IMR-90 (cell line): ENCODE measurements at regions not wholly inside any gene's neighbourhood (a gene's known extent, or its start where the extent isn't known, plus 50 kb on each side); places are given as distances from the start of the nearest gene placed in this dataset.

ENCODE experiments used
- ATAC-seq: fragments of 200-7000 bp; cut with Tn5 transposase; 2 replicates; pipeline ENCODE4 v1.9.1; 2020; ENCODE audit warnings: low read depth, mild to moderate bottlenecking, moderate library complexity
- BruUV-seq: library from RNA; stranded (reverse); fragments of 400-500 nt; replicated peaks from 2 replicates; lab custom pipeline; 2021; lab: Mats Ljungman, UMichigan
- CTCF ChIA-PET: fragments of 300-600 bp; formaldehyde crosslinking; extraction: SDS; loops from one replicate; lab custom pipeline; 2021; ENCODE audit warnings: antibody characterized with exemption; lab: Yijun Ruan, JAX
- POLR2A ChIA-PET: fragments of 300-600 bp; sonication (Branson Sonifier 250); formaldehyde crosslinking; loops from one replicate; lab custom pipeline; 2022; ENCODE audit warnings: antibody characterized with exemption; ENCODE audit not compliant: unreplicated experiment; lab: Charles Lee
- DNase-seq: peaks from one replicate; pipeline ENCODE4 v3.0.0; 2013
- H2AFZ ChIP-seq: replicated peaks from 2 replicates; pipeline ENCODE3; 2013; ENCODE audit warnings: low read length, mild to moderate bottlenecking; ENCODE audit not compliant: poor library complexity
- H2AK5ac ChIP-seq: 2 replicates; pipeline ENCODE4 v1.6.1; 2013; ENCODE audit warnings: low read depth, low read length, inconsistent platforms
- H2AK9ac ChIP-seq: replicated peaks from 2 replicates; pipeline ENCODE3; 2013; ENCODE audit warnings: mild to moderate bottlenecking, low read depth, low read length, moderate library complexity; ENCODE audit not compliant: poor library complexity
- H2BK120ac ChIP-seq: 2 replicates; pipeline ENCODE4 v1.6.1; 2013; ENCODE audit warnings: low read depth, low read length, inconsistent platforms
- H2BK15ac ChIP-seq: 3 replicates; pipeline ENCODE4 v1.6.1; 2013; ENCODE audit warnings: low read depth, low read length, inconsistent platforms
- H2BK20ac ChIP-seq: 2 replicates; pipeline ENCODE4 v1.6.1; 2013; ENCODE audit warnings: low read depth, mild to moderate bottlenecking, inconsistent platforms, low read length, moderate library complexity
- H2BK5ac ChIP-seq: 2 replicates; pipeline ENCODE4 v1.6.1; 2013; ENCODE audit warnings: mild to moderate bottlenecking, low read depth, low read length, inconsistent platforms; ENCODE audit not compliant: poor library complexity, severe bottlenecking
- H3K14ac ChIP-seq: replicated peaks from 2 replicates; pipeline ENCODE4 v1.6.1; 2013; ENCODE audit warnings: low read depth, low read length, inconsistent platforms
- H3K18ac ChIP-seq: 2 replicates; pipeline ENCODE4 v1.6.1; 2013; ENCODE audit warnings: low read depth, low read length, control low read depth
- H3K23ac ChIP-seq: 2 replicates; pipeline ENCODE4 v1.6.1; 2013; ENCODE audit warnings: low read depth, low read length, inconsistent platforms
- H3K27ac ChIP-seq: 2 replicates; pipeline ENCODE4 v1.5.1; 2013; ENCODE audit warnings: mild to moderate bottlenecking, control low read depth, low read length; ENCODE audit not compliant: insufficient read depth
- H3K27me3 ChIP-seq: 2 replicates; pipeline ENCODE4 v1.6.1; 2013; ENCODE audit warnings: low read length; ENCODE audit not compliant: control insufficient read depth, insufficient read depth
- H3K36me3 ChIP-seq: 2 replicates; pipeline ENCODE4 v1.6.1; 2013; ENCODE audit warnings: low read length, mixed read lengths; ENCODE audit not compliant: control insufficient read depth, insufficient read depth
- H3K4ac ChIP-seq: 2 replicates; pipeline ENCODE4 v1.6.1; 2013; ENCODE audit warnings: low read depth, low read length, inconsistent platforms
- H3K4me1 ChIP-seq: 2 replicates; pipeline ENCODE4 v1.6.1; 2013; ENCODE audit warnings: low read length, mixed read lengths; ENCODE audit not compliant: control insufficient read depth, insufficient read depth
- H3K4me2 ChIP-seq: 2 replicates; pipeline ENCODE4 v1.6.1; 2013; ENCODE audit warnings: low read depth, mild to moderate bottlenecking, control low read depth, low read length, moderate library complexity
- H3K4me3 ChIP-seq: 2 replicates; pipeline ENCODE4 v1.5.1; 2013; ENCODE audit warnings: low read depth, mild to moderate bottlenecking, control low read depth, low read length, moderate library complexity; ENCODE audit not compliant: insufficient read depth
- H3K56ac ChIP-seq: 2 replicates; pipeline ENCODE4 v1.6.1; 2013; ENCODE audit warnings: low read length, inconsistent platforms; ENCODE audit not compliant: insufficient read depth; ENCODE audit errors: extremely low read depth
- H3K79me1 ChIP-seq, 2 experiments: 2 replicates each; pipeline ENCODE4 v1.6.1; 2013; ENCODE audit warnings: low read length in 2 of 2, inconsistent platforms in 1 of 2, low read depth in 1 of 2
- H3K9ac ChIP-seq: 2 replicates; pipeline ENCODE4 v1.6.1; 2013; ENCODE audit warnings: low read depth, low read length, control low read depth
- H3K9me1 ChIP-seq: 2 replicates; pipeline ENCODE4 v1.6.1; 2013; ENCODE audit warnings: low read length, inconsistent platforms; ENCODE audit not compliant: insufficient read depth
- H3K9me3 ChIP-seq: 2 replicates; pipeline ENCODE4 v1.6.1; 2013; ENCODE audit warnings: low read length; ENCODE audit not compliant: control insufficient read depth, insufficient read depth
- H4K20me1 ChIP-seq: 2 replicates; pipeline ENCODE4 v1.6.1; 2013; ENCODE audit warnings: low read length, inconsistent platforms; ENCODE audit not compliant: insufficient read depth
- H4K5ac ChIP-seq: 2 replicates; pipeline ENCODE4 v1.6.1; 2013; ENCODE audit warnings: mild to moderate bottlenecking, low read depth, low read length, control low read depth
- H4K8ac ChIP-seq, 2 experiments: 2 replicates each; pipeline ENCODE4 v1.6.1; 2013; ENCODE audit warnings: low read depth in 2 of 2, low read length in 2 of 2, control low read depth in 1 of 2, inconsistent platforms in 1 of 2
- H4K91ac ChIP-seq: 2 replicates; pipeline ENCODE4 v1.6.1; 2013; ENCODE audit warnings: low read depth, low read length, inconsistent platforms; ENCODE audit not compliant: insufficient read depth
- BHLHE40 ChIP-seq: fragments of 150-350 bp; IDR thresholded peaks from 2 replicates; pipeline ENCODE4 v1.6.1; 2016; ENCODE audit warnings: mild to moderate bottlenecking, low read depth, low read length
- CEBPB ChIP-seq: IDR thresholded peaks from 2 replicates; pipeline ENCODE4 v1.6.1; 2012; ENCODE audit warnings: low read depth, low read length, improper control_type of control experiment
- CHD1 ChIP-seq: IDR thresholded peaks from 2 replicates; pipeline ENCODE4 v1.6.1; 2012; ENCODE audit warnings: low read depth, low read length, improper control_type of control experiment
- ELK1 ChIP-seq: fragments of 150-350 bp; IDR thresholded peaks from 2 replicates; pipeline ENCODE4 v1.6.1; 2016; ENCODE audit warnings: low read depth, mild to moderate bottlenecking, low read length, moderate library complexity, borderline replicate concordance
- FOS ChIP-seq: fragments of 150-350 bp; IDR thresholded peaks from 2 replicates; pipeline ENCODE4 v1.6.1; 2016; ENCODE audit warnings: low read depth, low read length
- MAFK ChIP-seq: IDR thresholded peaks from 2 replicates; pipeline ENCODE4 v1.6.1; 2012; ENCODE audit warnings: low read depth, low read length, improper control_type of control experiment
- MAZ ChIP-seq: IDR thresholded peaks from 2 replicates; pipeline ENCODE4 v1.6.1; 2012; ENCODE audit warnings: low read depth, mild to moderate bottlenecking, low read length, improper control_type of control experiment, moderate library complexity, borderline replicate concordance
- MXI1 ChIP-seq: IDR thresholded peaks from 2 replicates; pipeline ENCODE4 v1.6.1; 2012; ENCODE audit warnings: low read depth, mild to moderate bottlenecking, low read length, moderate library complexity, borderline replicate concordance
- NFE2L2 ChIP-seq: fragments of 150-350 bp; IDR thresholded peaks from 2 replicates; pipeline ENCODE4 v1.6.1; 2016; ENCODE audit warnings: low read depth, mild to moderate bottlenecking, low read length
- POLR2A ChIP-seq: IDR thresholded peaks from 2 replicates; pipeline ENCODE4 v1.6.1; 2012; ENCODE audit warnings: mild to moderate bottlenecking, low read depth, low read length
- RAD21 ChIP-seq: IDR thresholded peaks from 2 replicates; pipeline ENCODE4 v1.6.1; 2012; ENCODE audit warnings: low read length, improper control_type of control experiment
- RCOR1 ChIP-seq: IDR thresholded peaks from 2 replicates; pipeline ENCODE4 v1.6.1; 2012; ENCODE audit warnings: mild to moderate bottlenecking, low read length, improper control_type of control experiment; ENCODE audit not compliant: insufficient replicate concordance
- SMC3 ChIP-seq: fragments of 150-350 bp; IDR thresholded peaks from 2 replicates; pipeline ENCODE4 v1.6.1; 2016; ENCODE audit warnings: low read depth, mild to moderate bottlenecking, antibody characterized with exemption, low read length, moderate library complexity
- USF2 ChIP-seq: fragments of 150-350 bp; IDR thresholded peaks from 2 replicates; pipeline ENCODE4 v1.6.1; 2017; ENCODE audit warnings: mild to moderate bottlenecking, antibody characterized with exemption, low read length, low read depth
- dilution Hi-C: fragments of 300-500 bp; cut with HindIII; formaldehyde crosslinking; loops from one replicate; pipeline ENCODE4 v1.14.3; 2018; ENCODE audit warnings: low sequenced_read_pairs; ENCODE audit not compliant: unreplicated experiment
- in situ Hi-C: fragments of 300-500 bp; cut with MboI; formaldehyde crosslinking; loops from 3 replicates; pipeline ENCODE4 v1.14.3; 2019; ENCODE audit warnings: low sequenced_read_pairs, inconsistent platforms, mixed read lengths
- intact Hi-C: fragments of 100-400 bp; cut with micrococcal nuclease; formaldehyde crosslinking; loops from 2 replicates; pipeline ENCODE4 v1.10.0; 2022

GRCh38 chr20:55919956-55920355 lies 85.4 kb downstream of the CBLN4 start:
- no peaks in the 10 kb centered on the region for H3K79me1 ChIP-seq
- H3K56ac ChIP-seq, result no peak overlapping the region
- H2BK120ac ChIP-seq, result no peak overlapping the region
- TF ChIP-seq CHD1 (no peak), MXI1 (no peak), RCOR1 (no peak), MAFK (no peak), FOS (no peak), RAD21 (no peak), USF2 (no peak), MAZ (no peak), CEBPB (no peak), NFE2L2 (no peak), SMC3 (no peak), BHLHE40 (no peak), ELK1 (no peak), POLR2A (no peak)
- H3K9ac ChIP-seq, result no peak overlapping the region
- H3K9me3 ChIP-seq, result peaks cover 7% of the 10 kb centered on the region
- no peaks in the 10 kb centered on the region for H4K20me1 ChIP-seq
- no peak for DNase-seq
- H3K27ac ChIP-seq, result no peak overlapping the region
- no peaks in the 10 kb centered on the region for H3K4me1 ChIP-seq
- no peak overlapping the region for H3K23ac ChIP-seq
- no peak overlapping the region for H4K91ac ChIP-seq
- H2BK15ac ChIP-seq, result no peak overlapping the region
- BruUV-seq, result no TSS peak
- no peak overlapping the region for H4K8ac ChIP-seq
- ChIA-PET CTCF (no interaction called here), POLR2A (no interaction called here)
- no peak overlapping the region for H3K4ac ChIP-seq
- H3K4me3 ChIP-seq, result no peak overlapping the region
- ATAC-seq, result no peak
- dilution Hi-C loops, result no loop called here
- no peak overlapping the region for H2AK5ac ChIP-seq
- no peak overlapping the region for H2AK9ac ChIP-seq
- no peak overlapping the region for H3K4me2 ChIP-seq
- no peak overlapping the region for H2BK20ac ChIP-seq
- H3K14ac ChIP-seq, result no peak overlapping the region
- H2AFZ ChIP-seq, result no peak overlapping the region
- H3K36me3 ChIP-seq, result no peaks in the 10 kb centered on the region
- in situ Hi-C loops, result no loop called here
- no peak overlapping the region for H2BK5ac ChIP-seq
- H3K9me1 ChIP-seq, result no peaks in the 10 kb centered on the region
- no peak overlapping the region for H3K18ac ChIP-seq
- no peak overlapping the region for H4K5ac ChIP-seq
- intact Hi-C loops, result no loop called here
- no peaks in the 10 kb centered on the region for H3K27me3 ChIP-seq
